GM19438 (cell line): ENCODE measurements at regions not wholly inside any gene's neighbourhood (a gene's known extent, or its start where the extent isn't known, plus 50 kb on each side); places are given as distances from the start of the nearest gene placed in this dataset.

Experiments used
- ATAC-seq: cut with Tn5 transposase; IDR thresholded peaks from one replicate; pipeline ENCODE4 v1.9.1; 2021; ENCODE audit warnings: low read depth; ENCODE audit not compliant: unreplicated experiment

GRCh38 chr2:128729051-128729450, 410.4 kb upstream of the HS6ST1 start:
- no peak for ATAC-seq

- ATAC-seq = no peak
Measured at GRCh38 chr2:128731994-128732650, 413.5 kb upstream of the HS6ST1 start.

DNA sequence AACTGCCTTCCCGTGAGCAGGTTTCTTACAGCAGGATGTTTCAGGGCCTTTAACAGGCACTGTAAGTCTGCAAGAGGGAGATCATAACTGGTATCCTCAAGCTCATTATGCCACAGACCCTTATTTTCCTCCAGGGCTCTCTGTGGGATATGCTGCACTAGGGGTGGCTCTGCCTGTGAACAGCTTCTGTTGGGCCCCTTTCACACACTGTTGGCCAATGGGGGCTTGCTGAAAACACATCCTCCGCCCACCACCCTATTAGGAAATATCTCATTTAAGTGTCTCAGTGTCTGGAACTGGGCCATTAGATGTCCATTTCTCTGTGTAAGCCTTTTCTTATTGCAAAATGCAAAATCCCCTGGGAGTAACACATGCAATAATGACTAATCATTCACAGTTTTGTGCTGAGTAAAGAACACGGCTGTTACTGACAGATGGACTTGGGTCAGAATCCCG, 414.3 kb upstream of the HS6ST1 start:
- no peak for ATAC-seq

DNA sequence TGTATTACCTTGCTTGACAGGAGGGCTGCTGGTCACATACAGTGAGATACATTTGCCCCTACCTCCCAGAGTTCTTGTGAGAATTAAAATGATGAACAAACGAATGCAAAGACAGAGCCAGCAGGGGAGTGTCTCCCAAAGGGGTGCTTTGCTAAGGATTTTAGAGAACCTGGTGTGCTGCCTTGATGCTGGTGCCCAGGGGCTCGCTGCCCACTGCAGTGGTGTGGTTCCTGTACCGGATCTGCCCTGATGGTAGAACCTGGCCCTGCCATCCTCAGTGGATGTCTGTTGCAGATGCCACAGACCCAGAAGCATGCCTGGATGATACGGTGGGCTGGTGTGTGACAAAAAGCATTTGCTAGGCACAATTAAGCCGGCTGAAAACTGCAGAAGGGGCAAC, 414.8 kb upstream of the HS6ST1 start:
- no peak for ATAC-seq

GRCh38 chr2:128734521-128735295, 416.0 kb upstream of the HS6ST1 start:
- ATAC-seq = no peak

- ATAC-seq = no peak
Measured at GRCh38 chr2:128735296-128735960, 416.8 kb upstream of the HS6ST1 start.

DNA sequence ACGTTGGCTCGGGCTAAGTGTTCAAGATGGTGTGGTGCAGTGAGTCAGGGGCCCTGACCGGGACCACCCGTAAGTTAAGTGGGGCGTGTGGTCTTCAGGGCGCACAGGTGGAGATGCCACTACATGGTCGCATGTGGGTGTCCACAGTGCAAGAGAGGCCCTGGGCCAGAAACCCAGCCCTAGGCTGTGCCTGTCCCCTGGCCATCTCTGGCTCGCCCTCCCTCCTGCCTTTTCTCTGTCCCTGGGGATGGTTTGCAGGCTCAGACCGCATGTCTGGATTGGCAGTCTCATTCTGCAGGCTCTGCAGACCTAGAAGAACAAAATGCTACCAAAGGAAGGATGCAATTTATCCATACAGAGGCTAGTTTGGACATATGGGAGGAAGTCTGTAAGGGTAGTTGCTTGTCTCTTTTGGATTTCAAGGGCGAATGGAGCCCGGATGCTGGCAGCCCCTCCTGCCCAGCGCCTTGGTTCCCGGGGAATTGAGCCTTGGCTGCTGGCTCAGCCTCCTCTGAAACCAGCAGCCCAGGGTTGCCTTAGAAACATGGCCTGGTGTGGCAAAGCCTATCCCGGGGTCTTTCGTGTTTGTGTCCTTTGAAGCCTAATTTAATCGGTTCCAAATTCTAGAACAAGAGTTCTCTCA, 417.5 kb upstream of the HS6ST1 start:
- no peak for ATAC-seq

DNA sequence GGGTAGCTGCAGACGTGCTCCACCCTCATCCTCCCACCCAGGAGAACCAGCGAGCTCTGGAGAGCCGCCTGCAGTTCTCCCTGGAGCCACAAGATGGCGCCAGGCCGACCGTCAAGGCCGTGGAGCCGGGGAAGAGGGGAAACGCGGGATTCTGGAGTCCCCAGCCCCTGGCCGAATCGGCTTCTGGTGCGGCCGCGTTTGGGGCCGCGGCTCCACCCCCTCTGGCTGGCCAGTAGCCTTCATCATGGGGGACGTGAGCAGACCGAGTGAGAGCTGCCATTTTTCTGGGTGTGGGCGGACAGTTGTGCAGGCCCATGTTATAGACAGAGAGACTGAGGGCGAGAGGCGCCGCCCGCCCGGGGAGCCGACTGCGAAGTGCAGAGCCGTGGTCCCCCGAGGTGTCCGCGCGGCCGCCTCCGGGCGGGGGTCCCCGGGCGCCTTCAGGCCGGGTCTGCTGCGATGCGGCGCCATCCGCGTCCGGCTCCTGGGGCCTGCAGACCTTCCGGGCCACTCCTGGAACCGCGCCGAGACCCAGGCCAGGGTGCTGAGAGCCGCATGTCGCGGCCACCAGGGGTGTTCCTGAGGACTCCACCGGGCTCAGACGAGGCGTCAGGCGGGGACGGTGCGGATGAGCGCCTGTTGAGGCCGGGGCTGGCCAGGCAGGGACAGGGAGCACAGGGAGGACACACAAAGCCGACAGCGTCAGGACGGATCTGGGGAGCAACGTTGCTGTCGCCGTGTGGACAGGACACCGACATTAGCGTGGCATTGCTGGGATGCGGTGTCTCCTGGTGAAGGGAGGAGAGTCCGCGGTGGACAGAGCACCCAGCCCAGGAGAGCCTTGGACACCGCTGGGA, 418.2 kb upstream of the HS6ST1 start:
- ATAC-seq = no peak

DNA sequence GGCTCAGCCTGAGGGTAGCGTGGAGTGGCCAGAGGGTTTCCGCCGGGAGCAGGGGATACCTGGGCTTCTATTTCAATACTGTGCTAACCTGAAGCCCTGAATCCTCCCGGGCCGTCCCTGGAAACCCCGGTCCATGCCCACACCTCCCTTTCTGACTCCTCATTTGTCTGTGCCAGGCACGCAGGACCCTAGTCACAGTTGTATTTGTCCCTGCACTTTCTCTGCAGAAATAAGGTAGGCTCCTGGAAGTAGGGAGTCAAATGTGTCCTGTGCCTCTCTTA, 418.8 kb upstream of the HS6ST1 start:
- ATAC-seq = no peak

DNA sequence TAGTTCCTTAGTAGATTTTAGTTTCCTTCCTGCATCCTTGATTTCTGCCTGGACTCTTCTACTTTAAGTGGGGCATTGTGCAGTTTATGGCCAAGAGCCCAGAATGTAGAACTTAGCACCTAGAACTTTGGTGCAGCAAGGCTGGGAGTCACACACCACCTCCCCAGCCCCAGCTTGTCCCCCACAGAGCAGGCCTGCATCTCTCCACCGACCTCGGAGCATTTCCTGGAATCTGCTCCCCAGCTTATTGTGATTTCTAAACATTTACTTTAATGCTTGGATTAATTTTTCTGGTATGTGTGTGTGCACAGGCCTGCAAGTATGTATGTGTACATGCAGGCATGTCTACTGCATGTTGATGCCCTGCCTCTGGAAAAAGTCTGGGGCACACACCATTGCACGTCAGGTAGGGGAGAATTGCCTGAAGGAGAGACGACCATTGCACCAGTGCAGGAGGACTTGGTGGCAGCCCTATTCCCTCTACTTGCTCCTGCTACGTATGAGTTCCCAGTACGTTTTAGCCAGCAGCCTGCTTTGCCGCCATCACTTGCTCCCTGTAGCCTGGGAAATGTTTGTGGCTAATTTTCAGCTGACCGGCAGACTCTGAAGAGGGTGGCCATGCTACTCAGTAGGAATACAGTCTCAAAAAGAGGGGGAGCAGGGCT, 419.9 kb upstream of the HS6ST1 start:
- ATAC-seq = no peak

DNA sequence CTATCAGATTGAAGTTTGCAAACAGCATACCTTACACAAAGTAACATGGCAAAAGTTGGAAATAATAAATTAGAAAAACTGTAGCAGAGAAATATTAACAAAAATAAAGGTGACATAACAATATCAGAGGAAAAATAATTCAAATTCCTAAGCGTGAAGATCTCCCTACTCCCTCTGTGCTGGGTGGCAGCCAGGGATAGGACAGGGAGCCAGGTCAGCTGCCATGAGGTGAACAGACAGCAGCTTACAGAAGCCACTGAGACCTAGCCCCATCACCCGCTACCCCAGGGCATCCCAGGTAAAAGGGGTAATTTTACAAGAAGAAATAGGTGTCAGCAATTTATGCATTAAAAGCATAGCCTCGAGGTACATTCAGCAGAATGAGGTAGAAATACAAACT, 423.8 kb upstream of the HS6ST1 start:
- no peak for ATAC-seq

DNA sequence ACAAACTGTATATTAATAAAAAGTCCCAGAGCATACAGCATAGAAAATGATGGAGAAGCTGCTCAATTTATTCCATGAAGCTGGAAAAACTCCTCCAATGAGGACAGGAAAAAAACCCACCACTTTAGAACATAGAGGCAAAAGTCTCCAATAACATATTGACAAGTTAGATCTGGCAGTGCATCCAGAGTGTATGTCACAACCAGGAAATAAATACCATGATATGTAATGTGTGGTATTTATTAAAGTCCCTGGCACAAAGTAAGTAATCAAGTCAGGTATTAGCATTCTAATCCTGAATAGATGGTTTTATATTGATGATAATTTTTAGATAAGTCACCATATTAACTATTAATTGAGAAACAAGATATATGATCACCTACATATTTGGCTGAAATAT, 427.3 kb upstream of the HS6ST1 start:
- no peak for ATAC-seq

DNA sequence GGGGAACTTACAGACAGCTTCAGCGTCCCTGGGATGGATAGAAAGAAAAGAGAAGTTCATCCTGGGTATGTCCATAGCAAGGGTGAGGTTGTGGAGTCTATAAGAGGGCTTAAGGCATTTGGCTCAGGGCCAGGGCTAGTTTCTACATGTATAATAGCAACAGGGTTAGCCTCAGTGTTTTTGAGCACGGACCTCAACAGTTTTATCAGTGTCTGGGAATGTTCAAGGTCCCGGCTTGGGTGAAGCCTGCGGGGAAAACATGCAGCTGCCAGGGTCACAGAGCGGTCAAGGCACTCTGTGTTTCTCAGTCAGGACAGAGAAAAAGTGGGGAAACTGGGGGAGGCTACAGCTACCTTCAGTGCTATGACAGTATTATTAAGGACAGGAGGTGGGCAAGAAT, 427.7 kb upstream of the HS6ST1 start:
- no peak for ATAC-seq

DNA sequence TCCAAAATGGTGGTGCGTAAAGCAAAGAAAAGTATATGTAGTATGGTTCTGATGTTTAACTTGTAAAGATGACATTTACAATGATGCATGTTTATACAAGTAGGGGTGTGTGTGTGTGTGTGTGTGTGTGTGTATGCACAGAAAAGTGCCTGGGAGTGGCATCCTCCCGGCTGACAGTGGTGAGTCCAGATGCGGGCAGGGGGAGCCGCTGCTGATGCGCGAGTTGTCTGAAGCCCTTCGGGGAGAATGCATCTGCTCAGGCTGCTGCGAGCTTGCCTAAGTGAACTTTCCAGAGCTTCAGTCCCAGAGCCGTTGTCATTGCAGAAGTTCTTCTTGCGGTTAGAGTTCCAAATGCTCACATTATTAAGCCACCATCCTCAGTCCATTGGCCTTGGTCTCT, 429.7 kb upstream of the HS6ST1 start:
- ATAC-seq = no peak

DNA sequence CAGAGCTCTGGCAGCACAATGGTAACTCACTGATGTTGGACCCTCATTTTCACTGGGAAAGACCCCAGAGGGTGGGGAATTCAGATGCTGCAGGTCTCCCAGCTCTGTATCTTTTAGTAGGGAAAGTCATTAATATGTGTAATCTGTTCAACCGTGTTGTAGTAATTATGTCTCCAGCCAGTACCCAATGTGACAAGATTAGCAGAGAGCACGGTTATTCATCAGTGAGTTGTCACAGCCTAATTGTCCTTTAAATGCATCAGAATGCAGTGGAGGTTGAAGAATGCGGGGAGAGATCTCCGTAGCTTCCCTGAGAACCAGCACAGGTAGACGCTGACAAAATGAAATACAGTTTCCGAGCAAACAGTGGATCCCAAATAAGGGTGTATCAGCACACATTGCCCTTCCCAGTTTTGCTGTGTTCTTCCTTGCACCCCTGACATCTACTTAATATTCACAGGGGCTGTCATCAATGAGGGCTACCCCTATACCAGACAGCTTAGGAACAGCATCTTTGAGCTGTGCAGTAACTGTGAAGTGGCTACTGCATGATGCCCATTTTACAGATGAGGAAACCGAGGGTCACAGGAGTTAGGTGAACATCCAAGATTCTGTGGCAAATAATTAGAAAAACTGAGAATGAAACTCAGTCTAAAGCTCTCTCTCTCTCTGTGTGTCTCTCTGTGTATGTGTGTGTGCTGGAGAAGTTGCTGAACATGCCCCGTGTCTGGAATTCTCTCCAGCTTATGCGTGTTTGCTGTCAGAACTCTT, 430.4 kb upstream of the HS6ST1 start:
- ATAC-seq = no peak

GRCh38 chr2:128750328-128751165, 431.9 kb upstream of the HS6ST1 start:
- ATAC-seq = no peak

DNA sequence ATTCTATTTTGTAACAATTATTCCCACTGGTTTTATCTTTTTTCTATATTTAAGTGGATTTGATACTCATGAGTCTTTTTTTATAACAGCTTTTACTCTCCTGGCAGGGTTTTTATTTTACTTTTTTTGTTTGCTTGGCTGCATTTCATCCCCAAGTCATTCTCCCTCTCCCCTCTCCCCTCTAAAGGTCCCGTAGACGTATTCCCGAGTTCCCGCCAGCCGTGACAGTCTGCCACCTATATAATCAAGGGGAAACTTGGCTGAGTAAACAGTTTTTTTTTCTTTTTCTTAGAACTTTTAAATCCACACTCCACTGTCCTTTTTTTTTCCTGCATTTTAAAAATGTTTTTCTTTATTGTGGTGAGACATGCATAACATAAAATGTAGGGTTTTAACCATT, 433.1 kb upstream of the HS6ST1 start:
- ATAC-seq = no peak

GRCh38 chr2:128752691-128753263, 434.1 kb upstream of the HS6ST1 start:
- no peak for ATAC-seq
